NT2/D1 (cell line): ENCODE measurements at regions not wholly inside any gene's neighbourhood (a gene's known extent, or its start where the extent isn't known, plus 50 kb on each side); places are given as distances from the start of the nearest gene placed in this dataset.
"Not testable (repeated sequence)": the region's sequence is repeated elsewhere in the genome, so short reads cannot be mapped to it uniquely, and the experiment has no call there.

Experiments used
- DNase-seq: peaks from one replicate; pipeline ENCODE4 v3.0.0-alpha.2; 2011; ENCODE audit warnings: low read depth, low spot score
- H3K27me3 ChIP-seq: 2 replicates; pipeline ENCODE4 v1.6.0; 2011; ENCODE audit warnings: mild to moderate bottlenecking; ENCODE audit not compliant: insufficient read length, insufficient read depth
- H3K36me3 ChIP-seq: 2 replicates; pipeline ENCODE4 v1.6.1; 2011; ENCODE audit warnings: mild to moderate bottlenecking, low read length, mixed read lengths; ENCODE audit not compliant: insufficient read depth, insufficient read length
- H3K4me1 ChIP-seq: 2 replicates; pipeline ENCODE4 v1.5.1; 2011; ENCODE audit not compliant: insufficient read depth, insufficient read length
- H3K4me3 ChIP-seq: 2 replicates; pipeline ENCODE4 v1.5.1; 2011; ENCODE audit warnings: low read depth; ENCODE audit not compliant: insufficient read length
- H3K9ac ChIP-seq: 2 replicates; pipeline ENCODE4 v1.6.0; 2011; ENCODE audit warnings: low read depth; ENCODE audit not compliant: insufficient read length
- H3K9me3 ChIP-seq: 2 replicates; pipeline ENCODE4 v1.5.1; 2011; ENCODE audit warnings: mild to moderate bottlenecking, low read length; ENCODE audit not compliant: insufficient read depth
- SUZ12 ChIP-seq: IDR thresholded peaks from 2 replicates; pipeline ENCODE4 v1.6.1; 2011; ENCODE audit not compliant: insufficient read length, insufficient read depth; ENCODE audit errors: extremely low read depth
- YY1 ChIP-seq: IDR thresholded peaks from 2 replicates; pipeline ENCODE4 v1.6.1; 2011; ENCODE audit not compliant: insufficient read length, insufficient read depth
- ZNF274 ChIP-seq: IDR thresholded peaks from 2 replicates; pipeline ENCODE4 v1.6.1; 2011; ENCODE audit warnings: mild to moderate bottlenecking, low read depth, low read length

DNA sequence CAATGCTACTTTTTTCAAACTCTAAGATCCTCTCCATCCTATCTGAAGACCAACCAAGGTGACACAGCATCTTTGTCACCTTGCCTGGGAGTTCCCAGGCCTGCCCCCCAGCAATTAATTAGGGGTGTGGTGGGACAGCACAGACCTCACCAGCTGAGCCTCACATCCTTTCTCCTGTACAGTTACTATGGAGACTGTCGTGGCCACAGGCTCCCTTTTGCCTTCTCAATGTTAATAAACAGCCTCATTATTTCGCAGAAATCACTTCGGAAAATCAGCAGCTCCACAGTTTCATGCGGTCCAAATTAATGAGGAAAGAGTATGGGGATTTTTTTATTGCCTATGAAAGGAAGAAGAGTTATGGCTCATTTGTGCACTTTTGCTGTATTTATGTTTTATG is 378.3 kb downstream of the NPHP4 start:
- Histone ChIP-seq H3K9ac (no peak overlapping the region), H3K36me3 (no peaks in the 10 kb centered on the region), H3K4me1 (no peaks in the 10 kb centered on the region), H3K9me3 (no peaks in the 10 kb centered on the region), H3K4me3 (no peak overlapping the region), H3K27me3 (no peaks in the 10 kb centered on the region)
- TF ChIP-seq YY1, result no peak
- DNase-seq, result no peak

DNA sequence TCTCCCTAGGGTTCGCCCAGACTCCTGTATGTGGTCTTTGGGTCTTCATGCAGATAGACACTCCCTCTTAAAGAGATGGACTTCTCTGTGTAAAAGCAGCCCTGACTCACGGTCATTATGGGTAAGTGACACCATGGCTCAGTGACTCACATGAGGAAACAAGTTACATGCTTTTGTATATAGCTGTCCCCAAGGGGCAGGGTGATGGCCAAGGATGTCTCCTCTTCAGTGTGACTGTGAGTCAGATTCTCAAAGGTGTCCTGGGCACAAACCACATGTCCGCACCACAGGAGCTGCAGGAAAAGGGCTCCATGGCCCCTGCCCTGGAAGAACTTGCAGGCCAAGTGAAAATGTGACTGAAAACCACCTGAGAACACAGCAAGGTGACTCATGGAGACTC is 380.4 kb downstream of the NPHP4 start:
- H3K9ac ChIP-seq, result no peak overlapping the region
- no peaks in the 10 kb centered on the region for H3K4me1 ChIP-seq
- no peaks in the 10 kb centered on the region for H3K9me3 ChIP-seq
- no peak for TF ChIP-seq YY1
- TF ChIP-seq SUZ12, result no peak
- no peak for TF ChIP-seq ZNF274
- H3K4me3 ChIP-seq, result no peak overlapping the region
- H3K27me3 ChIP-seq, result no peaks in the 10 kb centered on the region
- no peaks in the 10 kb centered on the region for H3K36me3 ChIP-seq
- no peak for DNase-seq

DNA sequence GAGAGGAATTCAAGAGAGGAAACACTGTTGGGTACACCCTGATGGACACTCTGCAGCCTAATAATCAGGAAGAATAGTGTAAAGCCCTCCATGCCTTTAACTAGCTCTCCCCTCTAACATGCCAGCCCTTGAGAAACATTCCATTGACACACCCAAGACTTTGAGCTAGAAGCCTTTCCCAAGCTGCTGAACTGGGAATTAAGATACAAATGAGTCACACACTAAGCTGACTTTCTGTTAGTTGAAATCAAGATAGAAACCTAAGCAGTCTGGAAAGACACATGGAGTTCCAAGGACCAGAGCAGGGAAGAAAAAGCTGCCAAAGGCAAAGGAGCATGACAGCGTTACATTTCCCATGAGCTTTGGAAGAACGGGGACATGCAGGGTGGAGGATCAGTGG is 380.8 kb downstream of the NPHP4 start:
- no peak for DNase-seq
- H3K9me3 ChIP-seq, result no peaks in the 10 kb centered on the region
- no peak overlapping the region for H3K9ac ChIP-seq
- H3K27me3 ChIP-seq, result no peaks in the 10 kb centered on the region
- TF ChIP-seq ZNF274 (no peak), SUZ12 (no peak), YY1 (no peak)
- H3K36me3 ChIP-seq, result no peaks in the 10 kb centered on the region
- no peaks in the 10 kb centered on the region for H3K4me1 ChIP-seq
- H3K4me3 ChIP-seq, result no peak overlapping the region

DNA sequence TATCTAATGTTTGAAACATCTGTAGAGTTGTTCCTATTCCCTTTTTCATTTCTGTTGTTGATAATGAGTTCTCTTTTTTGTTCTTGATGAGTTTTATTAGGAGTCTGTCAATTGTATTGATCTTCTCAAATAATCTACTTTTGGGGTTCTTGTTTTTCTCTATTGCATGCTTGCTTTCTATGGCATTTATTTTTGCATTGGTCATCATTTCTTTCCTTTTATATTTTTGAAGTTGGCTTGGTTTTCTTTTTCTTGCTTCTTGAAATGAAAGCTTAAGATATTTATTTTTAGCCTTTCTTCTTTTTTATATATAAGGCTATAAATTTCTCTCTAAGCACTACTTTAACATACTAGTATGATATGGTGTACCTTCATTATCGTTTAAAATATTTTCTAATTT is 381.8 kb downstream of the NPHP4 start:
- no peaks in the 10 kb centered on the region for H3K4me1 ChIP-seq
- no peak for DNase-seq
- TF ChIP-seq YY1 (no peak), SUZ12 (no peak), ZNF274 (no peak)
- no peaks in the 10 kb centered on the region for H3K27me3 ChIP-seq
- no peaks in the 10 kb centered on the region for H3K9me3 ChIP-seq
- H3K36me3 ChIP-seq, result no peaks in the 10 kb centered on the region
- no peak overlapping the region for H3K4me3 ChIP-seq
- no peak overlapping the region for H3K9ac ChIP-seq

DNA sequence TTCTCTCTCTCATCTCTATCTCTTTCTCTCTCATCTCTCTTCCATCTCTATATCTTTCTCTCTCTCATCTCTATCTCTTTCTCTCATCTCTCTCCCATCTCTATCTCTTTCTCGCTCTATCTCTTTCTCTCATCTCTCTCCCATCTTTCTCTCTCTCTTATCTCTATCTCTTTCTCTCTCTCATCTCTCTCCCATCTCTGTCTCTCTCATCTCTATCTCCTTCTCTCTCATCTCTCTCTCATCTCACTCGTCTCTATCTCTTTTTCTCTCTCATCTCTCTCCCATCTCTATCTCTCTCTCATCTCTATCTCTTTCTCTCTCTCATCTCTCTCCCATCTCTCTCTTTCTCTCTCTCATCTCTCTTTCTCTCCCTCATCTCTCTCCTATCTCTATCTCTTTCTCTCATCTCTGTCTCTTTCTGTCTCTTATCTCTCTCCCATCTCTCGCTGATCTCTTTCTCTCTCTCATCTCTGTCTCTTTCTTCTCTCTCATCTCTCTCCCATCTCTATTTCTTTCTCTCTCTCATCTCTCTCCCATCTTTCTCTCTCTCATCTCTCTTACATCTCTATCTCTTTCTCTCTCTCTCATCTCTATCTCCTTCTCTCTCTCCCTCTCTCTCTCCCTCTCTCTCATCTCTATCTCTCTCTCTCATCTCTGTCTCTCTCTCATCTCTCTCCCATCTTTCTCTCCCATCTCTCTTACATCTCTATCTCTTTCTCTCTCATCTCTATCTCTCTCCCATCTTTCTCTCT is 388.7 kb downstream of the NPHP4 start:
- no peaks in the 10 kb centered on the region for H3K9me3 ChIP-seq
- TF ChIP-seq SUZ12 (no peak), ZNF274 (no peak), YY1 (no peak)
- peaks cover 5% of the 10 kb centered on the region for H3K27me3 ChIP-seq
- no peaks in the 10 kb centered on the region for H3K36me3 ChIP-seq
- H3K9ac ChIP-seq, result no peak overlapping the region
- H3K4me1 ChIP-seq, result peaks cover 2% of the 10 kb centered on the region
- no peak for DNase-seq
- no peak overlapping the region for H3K4me3 ChIP-seq

DNA sequence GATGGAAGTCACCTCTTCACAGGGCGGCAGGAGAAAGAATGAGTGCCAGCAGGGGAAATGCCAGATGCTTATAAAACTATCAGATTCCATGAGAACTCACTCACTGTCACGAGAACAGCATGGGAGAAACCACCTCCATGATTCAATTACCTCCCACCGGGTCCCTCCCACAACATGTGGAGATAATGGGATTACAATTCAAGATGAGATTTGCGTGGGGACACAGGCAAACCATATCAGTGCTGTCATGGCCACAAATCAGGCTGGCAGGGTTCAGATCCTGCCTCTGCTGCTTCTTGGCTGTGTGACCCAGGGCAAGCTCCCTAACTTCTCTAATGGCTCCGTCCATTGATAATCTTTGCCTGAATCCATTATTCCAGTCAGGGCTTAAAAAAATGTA is 389.5 kb downstream of the NPHP4 start:
- H3K9ac ChIP-seq, H3K36me3 ChIP-seq, H3K4me1 ChIP-seq, H3K27me3 ChIP-seq, H3K4me3 ChIP-seq, DNase-seq, H3K9me3 ChIP-seq: not testable (repeated sequence)

DNA sequence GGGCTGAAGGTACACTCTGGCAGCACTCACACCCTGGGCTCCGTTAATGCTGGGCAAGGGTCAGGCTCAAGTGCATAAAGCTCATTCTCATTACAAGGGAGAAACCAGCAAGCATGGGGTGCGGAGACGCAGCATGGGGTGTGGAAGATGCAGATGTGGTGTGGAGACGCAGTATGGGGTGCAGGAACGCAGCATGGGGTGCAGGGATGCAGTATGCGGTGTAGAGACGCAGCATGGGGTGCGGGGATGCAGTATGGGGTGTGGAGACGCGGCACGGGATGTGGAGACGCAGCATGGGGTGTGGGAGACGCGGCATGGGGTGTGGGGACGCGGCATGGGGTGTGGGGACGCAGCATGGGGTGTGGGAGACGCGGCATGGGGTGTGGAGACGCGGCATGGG is 390.7 kb downstream of the NPHP4 start:
- Histone ChIP-seq H3K27me3 (peaks cover 5% of the 10 kb centered on the region), H3K9me3 (no peaks in the 10 kb centered on the region), H3K4me1 (peaks cover 5% of the 10 kb centered on the region), H3K9ac (no peak overlapping the region), H3K4me3 (no peak overlapping the region), H3K36me3 (no peaks in the 10 kb centered on the region)
- no peak for DNase-seq
- TF ChIP-seq YY1 (no peak), SUZ12 (no peak), ZNF274 (no peak)

DNA sequence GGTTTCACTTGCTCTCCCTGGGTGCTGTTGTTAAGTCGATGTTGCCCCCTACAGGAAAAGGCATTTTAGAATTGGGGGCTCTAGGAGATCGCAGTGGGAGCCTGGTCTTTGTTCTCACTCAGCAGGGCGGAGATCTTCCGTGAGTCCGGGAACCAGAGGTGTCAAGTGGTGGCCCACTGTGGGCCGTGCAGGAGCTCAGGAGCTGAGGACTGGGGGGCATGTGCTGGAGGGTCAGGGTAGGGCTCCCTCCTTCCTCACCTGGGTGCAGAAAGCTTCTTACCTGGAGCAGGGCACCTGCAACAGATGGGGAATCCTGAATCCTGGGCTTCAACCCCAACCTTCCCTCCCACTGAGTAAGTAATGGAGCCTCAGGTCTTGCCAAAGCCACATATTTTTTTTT is 392.7 kb downstream of the NPHP4 start:
- no peak for DNase-seq
- no peak overlapping the region for H3K9ac ChIP-seq
- no peak overlapping the region for H3K4me3 ChIP-seq
- peaks cover 8% of the 10 kb centered on the region for H3K4me1 ChIP-seq
- no peaks in the 10 kb centered on the region for H3K9me3 ChIP-seq
- H3K27me3 ChIP-seq, result peaks cover 5% of the 10 kb centered on the region
- no peaks in the 10 kb centered on the region for H3K36me3 ChIP-seq
- no peak for TF ChIP-seq SUZ12
- TF ChIP-seq ZNF274, result no peak
- no peak for TF ChIP-seq YY1
